Lung (tissue), 11 donors: ENCODE measurements at regions not wholly inside any gene's neighbourhood (a gene's known extent, or its start where the extent isn't known, plus 50 kb on each side); places are given as distances from the start of the nearest gene placed in this dataset.

Experiments used
- ATAC-seq: fragments of 200-7000 bp; cut with Tn5 transposase; one replicate; pipeline ENCODE4 v1.9.1; 2020; ENCODE audit warnings: moderate number of reproducible peaks; ENCODE audit not compliant: insufficient read depth, low FRiP score
- DNase-seq, 3 donors: peaks; one replicate each; pipeline ENCODE4 v3.0.0-alpha.2; 2013 to 2017
- H3K27ac ChIP-seq, 2 donors: one replicate each; pipeline ENCODE4 v1.5.1; 2013; ENCODE audit warnings: mild to moderate bottlenecking in 2 of 2, moderate library complexity in 2 of 2, control low read depth in 1 of 2, inconsistent platforms in 1 of 2, low read depth in 1 of 2, low read length in 1 of 2
- H3K27me3 ChIP-seq, 3 donors: one replicate each; pipeline ENCODE4 v1.5.1; 2013; ENCODE audit warnings: low read length in 2 of 3; ENCODE audit not compliant: control insufficient read depth in 3 of 3, insufficient read depth in 3 of 3
- H3K36me3 ChIP-seq, 4 donors: one replicate each; pipeline ENCODE4 v1.5.1; 2013; ENCODE audit warnings: low read length in 4 of 4, mild to moderate bottlenecking in 1 of 4, moderate library complexity in 1 of 4; ENCODE audit not compliant: control insufficient read depth in 4 of 4, insufficient read depth in 4 of 4
- H3K4me1 ChIP-seq, 5 donors: one replicate each; pipeline ENCODE4 v1.5.1; 2013; ENCODE audit warnings: low read length in 5 of 5, mild to moderate bottlenecking in 2 of 5, moderate library complexity in 1 of 5; ENCODE audit not compliant: control insufficient read depth in 5 of 5, insufficient read depth in 5 of 5
- H3K4me3 ChIP-seq: one replicate; pipeline ENCODE4 v1.5.1; 2013; ENCODE audit warnings: mild to moderate bottlenecking, control low read depth, moderate library complexity
- H3K9ac ChIP-seq, 2 donors: one replicate each; pipeline ENCODE4 v1.5.1; 2013; ENCODE audit warnings: low read length in 2 of 2, control low read depth in 1 of 2; ENCODE audit not compliant: insufficient read depth in 1 of 2
- H3K9me3 ChIP-seq, 4 donors: one replicate each; pipeline ENCODE4 v1.5.1; 2013; ENCODE audit warnings: low read length in 3 of 4, mild to moderate bottlenecking in 1 of 4, moderate library complexity in 1 of 4; ENCODE audit not compliant: control insufficient read depth in 4 of 4, insufficient read depth in 3 of 4
- WGBS, 2 donors: extraction: QIAGEN DNeasy Blood & Tissue Kit; methylation state at CpG; one replicate each; pipeline ENCODE4 v1.1.7; 2013; 5-methylcytosine and 5-hydroxymethylcytosine counted together
- TF ChIP-seq, protein P1 (sequence below): IDR thresholded peaks from 2 replicates; pipeline ENCODE4 v1.5.1; 2012; ENCODE audit warnings: mild to moderate bottlenecking; ENCODE audit errors: control extremely low read depth, extremely low read depth
- donor health status: control.
- donor health status: control.
- donor health status: Bipolar disorder and iron deficiency.
- donor health status: healthy.
- donor health status: DM: yes; HTN: yes; CAD: no.

DNA sequence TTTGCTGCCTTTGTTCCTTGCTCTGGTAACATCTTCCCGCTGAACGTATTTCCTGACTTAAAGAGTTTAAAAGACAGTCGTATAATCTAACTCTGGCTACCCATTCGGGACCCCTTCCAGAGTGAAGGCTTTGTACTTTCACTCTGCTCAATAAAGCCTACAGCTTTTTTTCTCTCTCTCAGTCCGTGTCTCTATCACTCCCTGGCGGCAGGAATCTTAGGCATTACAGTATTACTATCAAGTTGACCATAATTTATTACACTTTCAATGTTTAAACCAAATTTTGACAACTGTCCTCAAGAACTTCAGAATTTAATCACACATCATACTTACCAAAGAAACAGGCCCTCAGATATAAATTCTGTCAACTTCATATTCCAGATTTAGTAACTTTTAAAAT lies 967.9 kb downstream of the FSCB start:
- DNase-seq = peak in 2 of 3 donors; percentile 51 to 72
- Histone ChIP-seq H3K27me3 (no peaks in the 10 kb centered on the region), H3K36me3 (no peaks in the 10 kb centered on the region), H3K4me3 (no peak overlapping the region), H3K9me3 (peaks cover 0 to 3% (median 0%) of the 10 kb centered on the region in 4 donors), H3K27ac (no peak overlapping the region), H3K9ac (peak overlapping the region in 1 of 2 donors; percentile 19), H3K4me1 (no peaks in the 10 kb centered on the region)
- ATAC-seq = no peak
- 31 to 49% methylated on average over 6 of the region's 6 CpGs for WGBS, 2 donors
- TF ChIP-seq, protein P1, sequence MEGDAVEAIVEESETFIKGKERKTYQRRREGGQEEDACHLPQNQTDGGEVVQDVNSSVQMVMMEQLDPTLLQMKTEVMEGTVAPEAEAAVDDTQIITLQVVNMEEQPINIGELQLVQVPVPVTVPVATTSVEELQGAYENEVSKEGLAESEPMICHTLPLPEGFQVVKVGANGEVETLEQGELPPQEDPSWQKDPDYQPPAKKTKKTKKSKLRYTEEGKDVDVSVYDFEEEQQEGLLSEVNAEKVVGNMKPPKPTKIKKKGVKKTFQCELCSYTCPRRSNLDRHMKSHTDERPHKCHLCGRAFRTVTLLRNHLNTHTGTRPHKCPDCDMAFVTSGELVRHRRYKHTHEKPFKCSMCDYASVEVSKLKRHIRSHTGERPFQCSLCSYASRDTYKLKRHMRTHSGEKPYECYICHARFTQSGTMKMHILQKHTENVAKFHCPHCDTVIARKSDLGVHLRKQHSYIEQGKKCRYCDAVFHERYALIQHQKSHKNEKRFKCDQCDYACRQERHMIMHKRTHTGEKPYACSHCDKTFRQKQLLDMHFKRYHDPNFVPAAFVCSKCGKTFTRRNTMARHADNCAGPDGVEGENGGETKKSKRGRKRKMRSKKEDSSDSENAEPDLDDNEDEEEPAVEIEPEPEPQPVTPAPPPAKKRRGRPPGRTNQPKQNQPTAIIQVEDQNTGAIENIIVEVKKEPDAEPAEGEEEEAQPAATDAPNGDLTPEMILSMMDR = no peak

DNA sequence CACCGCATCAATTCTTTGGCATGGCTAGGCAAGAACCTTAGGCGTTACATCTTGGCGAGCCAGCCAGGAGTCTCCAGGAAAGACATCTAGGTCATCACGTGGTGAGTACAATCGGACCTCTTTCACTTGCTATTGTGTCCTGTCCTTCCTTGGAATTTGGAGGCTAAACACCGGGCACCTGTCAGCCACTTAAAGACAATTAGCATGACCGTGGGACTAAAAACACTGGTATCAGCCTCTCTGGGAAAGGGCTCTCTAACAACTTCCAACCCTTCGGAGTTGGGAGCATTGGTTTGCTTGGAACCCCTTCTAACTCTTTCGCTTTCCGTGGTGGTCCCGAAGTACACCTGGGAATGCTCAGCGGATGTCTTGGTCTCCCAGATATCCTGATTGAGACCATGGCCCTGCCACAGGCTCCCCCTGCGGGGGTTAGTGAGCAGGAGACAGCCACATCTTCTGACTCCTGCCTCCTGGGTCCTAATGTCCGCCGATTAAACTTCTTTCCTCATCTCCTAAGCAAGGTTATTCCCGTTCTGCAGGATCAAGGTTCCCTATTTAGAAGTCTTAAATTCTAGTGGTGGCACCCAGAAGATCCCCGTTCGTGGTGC lies 971.7 kb downstream of the FSCB start:
- ATAC-seq = no peak
- Histone ChIP-seq H3K36me3 (no peaks in the 10 kb centered on the region), H3K27ac (no peak overlapping the region), H3K27me3 (no peaks in the 10 kb centered on the region), H3K9ac (no peak overlapping the region), H3K4me1 (no peaks in the 10 kb centered on the region), H3K9me3 (peaks cover 0 to 3% (median 0%) of the 10 kb centered on the region in 4 donors), H3K4me3 (no peak overlapping the region)
- TF ChIP-seq, protein P1 = no peak
- WGBS, 2 donors = 94 to 96% methylated on average over 18 of the region's 18 CpGs
- no peak for DNase-seq

DNA sequence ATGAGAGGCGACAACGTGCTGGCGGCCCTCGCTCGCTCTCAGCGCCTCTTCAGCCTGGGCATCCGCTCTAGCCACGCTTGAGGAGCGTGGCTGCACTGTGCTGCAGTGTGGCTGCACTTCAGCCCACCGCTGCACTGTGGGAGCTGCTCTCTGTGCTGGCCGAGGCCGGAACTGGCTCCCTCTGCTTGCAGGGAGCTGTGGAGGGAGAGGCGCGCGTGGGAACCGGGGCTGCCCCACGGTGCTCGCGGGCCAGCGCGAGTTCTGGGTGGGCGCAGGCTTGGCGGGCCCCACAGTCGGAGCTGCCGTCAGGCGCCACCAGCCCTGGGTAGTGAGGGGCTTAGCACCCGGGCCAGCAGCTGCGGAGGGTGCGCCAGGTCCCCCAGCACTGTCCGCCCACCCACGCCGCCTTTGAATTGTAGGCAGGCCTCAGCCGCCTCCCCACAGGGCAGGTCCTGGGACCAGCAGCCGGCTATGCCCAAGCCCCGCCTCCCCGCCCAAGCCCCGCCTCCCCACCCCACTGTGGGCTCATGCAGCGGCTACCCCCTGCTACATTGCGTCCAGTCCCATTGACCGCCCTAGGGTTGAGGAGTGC lies 974.2 kb downstream of the FSCB start:
- TF ChIP-seq, protein P1 = no peak
- Histone ChIP-seq H3K4me3 (no peak overlapping the region), H3K27ac (no peak overlapping the region), H3K27me3 (no peaks in the 10 kb centered on the region), H3K36me3 (no peaks in the 10 kb centered on the region), H3K9ac (no peak overlapping the region), H3K4me1 (no peaks in the 10 kb centered on the region), H3K9me3 (peaks cover 0 to 3% (median 0%) of the 10 kb centered on the region in 4 donors)
- WGBS, 2 donors = 92 to 94% methylated on average over 38 to 40 of the region's 40 CpGs
- no peak for ATAC-seq
- DNase-seq = no peak

DNA sequence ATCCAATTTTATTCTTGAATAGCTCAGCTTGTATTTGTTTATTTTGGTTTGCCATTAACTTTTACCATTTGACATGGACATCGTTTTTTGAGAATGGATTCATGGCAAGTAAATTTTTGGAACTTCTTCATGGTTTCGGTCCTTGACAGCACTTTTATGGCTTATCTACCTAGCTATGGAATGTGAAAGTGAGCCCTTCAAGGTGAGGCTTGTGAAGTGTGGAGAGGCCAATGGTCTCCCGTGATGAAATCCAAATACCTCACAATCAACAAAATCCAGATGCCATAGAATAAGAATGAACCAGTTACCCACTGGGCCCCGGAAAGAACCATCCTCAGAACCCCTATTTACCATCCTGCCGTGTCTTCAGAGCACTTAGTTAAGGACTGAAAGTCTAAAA lies 978.8 kb downstream of the FSCB start:
- H3K36me3 ChIP-seq = no peaks in the 10 kb centered on the region
- H3K27ac ChIP-seq = no peak overlapping the region
- H3K9me3 ChIP-seq = no peaks in the 10 kb centered on the region
- TF ChIP-seq, protein P1 = no peak
- no peak for ATAC-seq
- peaks cover 0 to 13% (median 0%) of the 10 kb centered on the region in 5 donors for H3K4me1 ChIP-seq
- no peak overlapping the region for H3K9ac ChIP-seq
- no peaks in the 10 kb centered on the region for H3K27me3 ChIP-seq
- WGBS, 2 donors = 63 to 83% methylated on average over 5 of the region's 5 CpGs
- no peak for DNase-seq
- H3K4me3 ChIP-seq = no peak overlapping the region
